Cerebellar cortex (tissue), 1 donor: ENCODE measurements at regions not wholly inside any gene's neighbourhood (a gene's known extent, or its start where the extent isn't known, plus 50 kb on each side); places are given as distances from the start of the nearest gene placed in this dataset.

ENCODE experiments used
- DNase-seq: peaks from one replicate; pipeline ENCODE4 v3.0.0-alpha.2; 2015; ENCODE audit warnings: low spot score

GRCh38 chr3:74564560-74564959 is 49.9 kb downstream of the CNTN3 start:
- DNase-seq, result no peak

- DNase-seq, result no peak
Measured at GRCh38 chr3:74562558-74563269, 51.7 kb downstream of the CNTN3 start.

- no peak for DNase-seq
Measured at GRCh38 chr3:74561881-74562280, 52.6 kb downstream of the CNTN3 start.

GRCh38 chr3:74559261-74559660 is 55.2 kb downstream of the CNTN3 start:
- DNase-seq, result no peak

GRCh38 chr3:74550686-74551085 is 63.8 kb downstream of the CNTN3 start:
- DNase-seq, result no peak

- no peak for DNase-seq
Measured at GRCh38 chr3:74546426-74546825, 68.0 kb downstream of the CNTN3 start.

GRCh38 chr3:74542441-74542840 is 72.0 kb downstream of the CNTN3 start:
- no peak for DNase-seq

- no peak for DNase-seq
Measured at GRCh38 chr3:74539876-74540275, 74.6 kb downstream of the CNTN3 start.

- no peak for DNase-seq
Measured at GRCh38 chr3:74538669-74539068, 75.8 kb downstream of the CNTN3 start.

- no peak for DNase-seq
Measured at GRCh38 chr3:74537857-74538256, 76.6 kb downstream of the CNTN3 start.

- no peak for DNase-seq
Measured at GRCh38 chr3:74537164-74537563, 77.3 kb downstream of the CNTN3 start.

- DNase-seq, result no peak
Measured at GRCh38 chr3:74535281-74535680, 79.2 kb downstream of the CNTN3 start.

- no peak for DNase-seq
Measured at GRCh38 chr3:74534611-74535010, 79.8 kb downstream of the CNTN3 start.

- no peak for DNase-seq
Measured at GRCh38 chr3:74532446-74532845, 82.0 kb downstream of the CNTN3 start.

- no peak for DNase-seq
Measured at GRCh38 chr3:74531491-74531890, 83.0 kb downstream of the CNTN3 start.

- DNase-seq, result no peak
Measured at GRCh38 chr3:74529145-74529544, 85.3 kb downstream of the CNTN3 start.

GRCh38 chr3:74527566-74527965 is 86.9 kb downstream of the CNTN3 start:
- DNase-seq, result no peak

GRCh38 chr3:74523811-74524210 is 90.6 kb downstream of the CNTN3 start:
- no peak for DNase-seq

GRCh38 chr3:74520895-74521294 is 93.6 kb downstream of the CNTN3 start:
- DNase-seq, result no peak

- no peak for DNase-seq
Measured at GRCh38 chr3:74518610-74519009, 95.8 kb downstream of the CNTN3 start.

- DNase-seq, result no peak
Measured at GRCh38 chr3:74516019-74516418, 98.4 kb downstream of the CNTN3 start.

GRCh38 chr3:74515451-74515850 is 99.0 kb downstream of the CNTN3 start:
- no peak for DNase-seq

GRCh38 chr3:74511078-74511477 is 103.4 kb downstream of the CNTN3 start:
- no peak for DNase-seq

GRCh38 chr3:74510261-74510818 is 104.1 kb downstream of the CNTN3 start:
- DNase-seq, result no peak
